ENCODE measurements at regions not wholly inside any gene's neighbourhood (a gene's known extent, or its start where the extent isn't known, plus 50 kb on each side); places are given as distances from the start of the nearest gene placed in this dataset.
"Not testable (repeated sequence)": the region's sequence is repeated elsewhere in the genome, so short reads cannot be mapped to it uniquely, and the experiment has no call there.

DNA sequence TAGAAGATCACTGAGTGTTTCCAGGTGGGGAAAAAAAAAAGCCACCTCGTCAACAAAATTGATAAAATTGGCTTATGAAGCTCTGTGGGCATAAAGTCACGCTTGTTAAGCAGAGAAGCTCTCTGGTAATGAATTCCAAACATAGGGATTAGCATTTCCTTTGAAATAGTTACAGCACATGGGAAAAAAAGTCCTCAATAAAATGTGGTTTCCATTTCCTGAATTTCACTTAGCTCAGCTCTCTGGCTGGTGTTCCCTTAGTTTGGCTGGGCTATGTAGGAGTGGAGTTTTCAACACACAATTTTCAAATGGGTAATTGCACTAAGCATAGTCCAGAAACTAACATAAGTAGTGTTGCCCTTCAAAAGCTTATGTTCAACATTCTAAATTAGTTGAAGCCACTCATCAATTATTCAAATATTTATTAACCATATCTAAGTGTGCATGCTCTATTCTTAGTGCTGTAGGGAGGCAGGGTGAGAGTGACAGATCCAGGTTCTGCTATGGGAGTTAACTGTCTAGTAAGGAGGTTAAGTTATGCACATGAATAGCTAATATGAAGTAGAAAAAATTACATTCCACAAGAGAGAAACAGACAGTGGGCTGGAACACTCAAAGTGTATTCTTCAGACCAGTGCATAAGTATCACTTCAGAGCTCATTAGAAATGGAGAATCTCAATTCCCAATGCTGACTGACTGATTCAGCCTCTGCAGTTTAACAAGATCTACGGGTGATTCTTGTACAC lies 445.7 kb downstream of the SMARCA1 start:
- DNase-seq = no peak

DNA sequence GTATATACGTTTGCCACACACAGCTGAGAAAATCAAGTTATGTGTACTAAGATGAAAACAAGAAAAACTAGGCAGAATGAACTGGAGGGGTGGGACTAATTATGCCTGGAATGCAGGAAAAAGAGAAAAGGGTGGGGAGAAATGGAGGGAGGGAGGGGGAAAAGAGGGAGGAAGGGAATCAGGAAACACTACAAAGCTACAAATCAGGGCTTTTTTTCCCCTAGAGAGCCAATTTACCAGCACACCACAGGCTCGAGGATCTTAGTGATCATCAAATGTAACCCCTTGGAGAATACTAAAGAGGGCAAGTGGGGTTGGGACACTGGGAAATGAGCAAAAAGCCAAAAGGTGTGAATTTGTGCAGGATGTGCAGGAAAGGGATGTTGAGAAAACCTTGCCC lies 451.9 kb downstream of the SMARCA1 start:
- no peak for DNase-seq

DNA sequence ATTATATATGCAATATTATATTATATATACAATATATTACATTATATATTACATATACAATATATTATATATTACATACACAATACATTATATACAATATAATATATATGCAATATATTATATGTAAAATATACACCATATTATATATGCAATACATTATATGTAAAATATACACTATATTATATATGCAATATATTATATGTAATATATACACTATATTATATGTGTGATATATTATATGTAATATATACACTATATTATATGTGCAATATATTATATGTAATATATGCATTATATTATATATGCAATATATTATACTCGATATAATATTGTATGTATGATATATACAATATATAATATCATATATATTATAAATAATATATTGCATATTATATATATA lies 457.4 kb downstream of the SMARCA1 start:
- DNase-seq = no peak

DNA sequence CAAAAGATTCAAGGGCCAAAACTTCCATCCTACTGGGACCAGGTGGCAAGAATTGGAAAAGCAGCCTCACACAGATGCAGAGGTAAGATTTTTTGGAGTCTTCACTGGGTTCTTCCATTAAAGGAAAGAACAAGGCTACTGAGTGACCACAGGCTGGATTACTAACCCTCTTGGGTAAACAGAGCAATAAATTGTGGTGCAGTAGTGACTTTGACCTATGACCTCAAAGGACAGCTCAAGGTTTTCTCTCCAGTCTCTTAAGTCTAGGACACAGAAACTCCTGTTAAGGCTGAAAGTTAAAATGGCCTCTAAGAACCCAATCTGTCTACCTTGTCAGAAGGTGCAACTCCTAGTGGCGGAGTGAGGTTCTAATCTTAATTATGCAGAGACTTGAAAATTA lies 464.9 kb downstream of the SMARCA1 start:
- DNase-seq = no peak

DNA sequence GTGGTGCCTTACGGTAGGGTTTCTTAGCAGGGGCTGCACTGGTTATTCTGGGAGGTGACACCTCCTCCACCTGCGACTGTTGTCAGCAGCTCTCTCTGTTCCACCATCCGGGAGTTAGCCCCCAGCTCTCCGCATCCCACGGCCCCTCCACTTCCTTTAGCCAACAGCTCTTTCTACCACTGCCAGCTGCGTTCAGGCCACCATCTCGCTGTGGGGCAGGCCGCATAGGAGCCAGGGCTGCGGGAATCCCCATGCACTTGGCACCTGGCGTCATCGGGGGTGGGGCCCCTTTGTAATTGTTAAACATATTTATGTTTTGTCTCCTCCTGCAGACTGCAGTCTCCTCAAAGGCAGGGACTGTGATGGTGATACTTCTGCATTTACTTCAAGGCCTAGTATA lies 480.2 kb downstream of the SMARCA1 start:
- no peak for DNase-seq

DNA sequence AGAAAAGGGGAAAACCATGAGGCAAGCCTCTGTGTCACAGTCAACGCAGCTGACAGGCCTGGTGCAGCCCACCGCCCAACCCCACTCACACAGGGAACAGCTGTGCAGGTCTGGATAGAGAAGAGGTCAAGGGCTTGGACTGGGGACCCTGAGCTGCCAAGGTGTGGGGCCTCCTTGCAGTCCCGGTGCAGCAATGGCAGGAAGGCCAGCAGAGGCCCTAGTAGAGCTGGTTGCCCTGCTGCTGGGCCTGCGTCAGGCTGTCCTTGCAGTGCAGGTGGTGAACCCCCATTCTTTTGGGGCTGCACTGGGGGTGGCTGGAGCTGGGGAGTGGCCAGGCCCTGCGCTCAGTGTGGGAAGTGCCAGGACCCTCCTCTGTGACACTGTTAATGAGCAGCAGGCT lies 482.0 kb downstream of the SMARCA1 start:
- DNase-seq = no peak

DNA sequence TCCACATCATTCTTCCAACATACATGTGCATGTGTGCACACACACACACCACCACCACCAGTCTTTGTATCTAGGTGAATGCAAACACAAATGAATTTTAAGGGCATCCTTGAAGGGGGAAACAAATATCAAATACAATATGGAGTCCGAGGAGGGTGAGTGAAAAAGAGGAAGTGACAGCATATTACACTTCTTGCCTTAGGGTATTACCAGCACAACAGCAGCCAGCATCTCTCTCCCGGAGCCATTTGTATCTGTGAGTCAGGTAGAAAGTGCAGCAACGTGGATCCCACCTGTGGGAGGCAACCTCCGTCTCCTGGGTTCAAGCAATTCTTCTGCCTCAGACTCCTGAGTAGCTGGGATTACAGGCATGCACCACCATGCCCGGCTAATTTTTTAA lies 483.2 kb downstream of the SMARCA1 start:
- DNase-seq = no peak

DNA sequence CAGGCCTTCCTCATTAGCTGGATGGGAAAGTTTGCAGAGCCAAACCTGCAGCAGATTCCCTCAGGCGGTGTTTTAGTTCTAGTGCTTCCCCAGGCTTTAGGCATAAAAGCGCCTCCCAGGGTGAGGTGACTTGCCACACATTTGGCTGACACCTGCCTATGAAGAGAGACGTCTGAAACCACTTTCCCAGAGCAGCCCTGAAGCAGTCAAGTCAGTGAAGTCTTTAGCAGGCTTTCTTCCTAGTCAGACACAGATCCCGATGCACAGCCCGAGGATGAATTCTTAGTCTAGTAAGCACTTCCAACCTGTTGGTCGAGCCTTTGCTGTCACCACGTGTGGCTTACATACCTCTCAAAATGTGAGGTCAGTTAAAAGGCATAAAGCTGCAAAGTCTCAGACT lies 484.1 kb downstream of the SMARCA1 start:
- no peak for DNase-seq

DNA sequence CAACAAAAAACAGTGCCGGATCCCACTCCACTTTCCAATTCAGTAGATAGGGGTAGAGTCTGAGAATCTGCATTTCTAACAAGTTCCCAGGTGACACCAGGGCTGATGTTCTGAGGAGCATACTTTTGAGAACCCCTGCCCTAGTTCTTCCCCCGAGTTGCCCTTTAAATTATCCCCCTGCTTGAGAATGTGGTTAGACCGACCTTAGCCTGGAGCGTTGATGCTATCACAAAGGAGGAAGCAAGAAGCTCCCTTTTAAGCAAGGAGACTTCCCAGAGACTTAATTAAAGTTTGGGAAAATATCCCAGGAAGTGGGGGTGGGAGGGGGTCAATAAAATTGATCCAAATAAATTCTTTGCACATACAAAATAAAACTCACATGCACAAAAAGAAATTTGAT lies 485.9 kb downstream of the SMARCA1 start:
- no peak for DNase-seq

DNA sequence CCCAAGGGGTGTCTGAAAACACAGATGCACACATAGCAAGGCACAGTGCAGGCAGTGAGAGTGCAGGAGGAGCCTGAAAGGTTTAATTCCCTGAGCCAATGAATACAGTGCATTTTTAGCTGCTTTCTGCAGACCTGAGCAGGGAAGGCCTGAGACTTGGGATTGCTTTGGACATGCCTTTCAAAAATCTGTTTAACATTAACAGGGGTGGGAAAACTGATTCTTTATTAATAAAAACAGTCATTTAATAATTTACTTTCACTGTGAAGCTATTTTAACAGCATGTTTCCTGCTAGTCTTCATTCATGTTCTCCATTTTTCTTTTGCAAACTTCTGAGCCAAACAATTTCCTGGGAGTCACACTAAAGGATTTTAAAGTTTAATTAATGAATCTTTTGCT lies 488.1 kb downstream of the SMARCA1 start:
- no peak for DNase-seq

DNA sequence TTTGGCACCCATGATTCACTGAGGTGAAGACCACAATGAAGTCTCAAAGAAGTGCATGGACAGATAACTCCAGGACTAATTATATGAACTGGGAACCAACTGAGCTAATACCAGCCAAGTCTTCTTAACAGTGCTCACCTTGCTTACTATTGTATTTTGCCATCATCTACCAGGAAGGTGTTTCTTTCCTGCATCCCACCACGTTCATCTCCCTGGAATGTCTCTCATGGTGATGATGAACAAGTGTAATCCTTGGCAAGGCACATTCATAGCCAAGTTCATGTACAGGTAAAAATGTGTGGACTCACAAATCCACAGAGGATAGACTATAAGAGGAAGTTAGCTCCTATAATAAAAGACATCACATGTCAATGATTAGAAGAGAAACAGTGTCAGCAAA lies 489.1 kb downstream of the SMARCA1 start:
- DNase-seq = no peak

DNA sequence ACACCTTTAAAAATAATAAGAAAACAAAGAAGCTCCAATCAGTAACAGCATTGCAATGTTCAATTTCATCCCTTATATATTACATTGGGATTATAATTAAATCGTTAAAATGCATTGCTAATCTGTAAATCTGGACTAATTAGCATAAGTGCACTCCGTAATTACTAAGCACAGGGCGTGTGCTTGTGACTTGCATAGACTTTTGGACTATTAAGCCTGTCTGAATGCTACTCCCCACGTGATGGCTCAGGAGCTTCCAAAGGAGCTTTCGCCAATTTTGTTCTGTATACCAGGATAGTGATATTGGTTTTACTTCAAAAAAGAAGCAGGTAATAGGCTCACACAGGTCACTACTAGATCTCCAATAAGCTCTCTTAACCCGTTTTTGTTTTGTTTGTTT lies 497.1 kb downstream of the SMARCA1 start:
- no peak for DNase-seq

DNA sequence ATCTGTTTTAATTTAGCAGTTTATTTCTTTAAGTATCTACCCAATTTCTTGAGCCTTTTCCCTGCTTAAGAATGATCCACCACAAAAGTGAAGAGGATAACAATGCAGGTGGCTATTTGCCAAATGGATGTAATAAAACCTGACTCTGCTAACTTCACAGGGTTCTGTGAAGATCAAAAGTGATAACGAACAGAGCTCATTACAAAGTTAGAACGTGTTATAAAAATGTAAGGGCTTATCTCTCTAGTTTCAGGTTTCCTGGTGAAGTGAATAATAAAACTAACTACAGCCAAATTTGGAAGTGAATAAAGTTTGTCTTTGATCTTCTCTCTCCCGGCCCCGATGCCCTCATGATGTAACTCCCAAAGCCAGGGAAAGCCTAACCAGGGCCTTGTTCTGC lies 497.9 kb downstream of the SMARCA1 start:
- DNase-seq = no peak

DNA sequence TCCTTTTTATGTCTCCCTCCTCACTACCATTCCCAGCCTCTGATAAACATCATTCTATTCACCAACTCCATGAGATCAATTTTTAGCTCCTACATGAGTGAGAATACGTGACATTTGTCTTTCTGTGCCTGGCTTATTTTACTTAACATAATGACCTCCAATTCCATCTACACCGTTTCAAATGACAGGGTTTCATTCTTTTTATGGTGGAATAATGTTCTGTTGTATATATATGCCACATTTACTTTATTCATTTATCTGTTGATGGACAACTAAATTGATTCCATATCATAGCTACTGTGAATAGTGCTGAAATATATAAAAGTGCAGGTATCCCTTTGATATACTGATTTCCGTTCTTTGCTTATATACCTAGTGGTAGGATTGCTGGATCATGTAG lies 503.9 kb downstream of the SMARCA1 start:
- no peak for DNase-seq

DNA sequence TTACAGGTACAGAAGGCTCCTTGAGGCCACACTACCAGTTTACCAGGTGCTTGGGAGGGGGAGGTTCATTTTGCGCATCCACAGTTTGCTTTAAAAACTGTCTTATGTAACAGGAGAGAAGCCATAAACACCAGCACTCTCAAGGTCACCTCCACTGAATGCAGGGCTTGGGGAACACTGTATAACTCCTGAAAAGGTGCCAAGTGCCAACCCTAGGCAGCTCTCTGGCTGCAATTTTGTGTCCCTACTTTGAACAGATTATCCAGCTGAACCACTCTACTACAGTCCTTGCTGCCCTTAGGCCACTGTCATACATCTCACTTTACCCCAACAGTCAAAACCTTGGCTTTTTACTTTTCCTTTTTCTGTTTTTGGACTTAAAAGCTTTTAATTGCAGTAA lies 507.9 kb downstream of the SMARCA1 start:
- no peak for DNase-seq

DNA sequence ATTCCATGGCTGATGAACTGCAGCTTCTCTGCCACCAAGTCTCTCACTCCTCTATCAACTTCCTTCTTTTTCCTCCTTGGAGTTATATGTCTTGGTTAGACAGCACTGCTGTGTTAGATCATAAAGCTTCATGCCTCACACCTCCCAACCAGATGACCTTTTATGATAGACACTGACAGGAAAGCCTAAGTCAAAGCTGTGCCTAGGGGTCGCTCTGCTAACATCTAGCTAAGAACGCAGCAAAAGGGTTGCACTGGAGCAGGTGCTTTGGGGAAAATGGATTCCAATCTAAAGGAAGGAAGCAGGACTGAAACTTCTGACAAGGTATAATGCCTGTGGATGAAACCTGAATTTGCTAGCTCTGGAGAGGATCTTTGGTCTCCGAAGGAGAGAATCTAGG lies 509.7 kb downstream of the SMARCA1 start:
- DNase-seq = no peak

DNA sequence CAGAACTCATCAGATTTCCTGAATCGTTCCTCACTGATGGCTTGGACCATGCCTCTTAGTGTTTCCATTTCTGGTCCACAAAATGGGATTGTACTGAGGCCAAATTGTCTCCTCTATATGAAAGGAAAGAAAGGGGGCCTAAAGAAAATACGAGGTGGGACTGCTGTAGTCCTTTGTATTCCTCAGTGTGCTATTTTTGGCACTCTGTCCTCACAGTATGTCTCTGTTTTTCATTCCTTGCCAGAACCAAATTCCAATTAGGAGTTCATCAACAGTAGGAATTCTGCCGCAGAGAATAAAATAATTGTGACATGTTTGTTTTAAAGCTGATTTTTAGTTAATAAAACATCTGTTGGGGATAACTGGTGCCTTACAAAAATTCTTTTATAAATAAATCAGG lies 515.7 kb downstream of the SMARCA1 start:
- DNase-seq = no peak

DNA sequence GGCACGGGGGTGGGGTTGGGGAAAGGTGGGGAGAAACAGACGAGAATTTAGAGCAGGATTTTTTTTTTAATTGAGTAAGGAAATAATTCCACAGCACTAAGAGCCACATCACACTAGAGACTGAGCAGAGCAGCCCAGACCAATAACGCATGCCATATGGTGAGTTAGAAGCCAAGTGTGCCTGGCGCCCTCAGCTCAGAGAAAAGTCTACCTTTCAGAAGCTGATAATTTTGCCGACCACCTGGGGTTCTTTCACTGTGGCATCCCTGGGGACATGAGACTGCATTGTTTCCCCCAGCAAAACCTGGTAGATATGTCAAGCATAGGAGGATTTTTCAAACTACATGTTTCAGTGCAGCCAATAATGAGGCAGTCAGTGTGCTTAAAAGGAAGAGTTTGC lies 516.8 kb downstream of the SMARCA1 start:
- DNase-seq = no peak

DNA sequence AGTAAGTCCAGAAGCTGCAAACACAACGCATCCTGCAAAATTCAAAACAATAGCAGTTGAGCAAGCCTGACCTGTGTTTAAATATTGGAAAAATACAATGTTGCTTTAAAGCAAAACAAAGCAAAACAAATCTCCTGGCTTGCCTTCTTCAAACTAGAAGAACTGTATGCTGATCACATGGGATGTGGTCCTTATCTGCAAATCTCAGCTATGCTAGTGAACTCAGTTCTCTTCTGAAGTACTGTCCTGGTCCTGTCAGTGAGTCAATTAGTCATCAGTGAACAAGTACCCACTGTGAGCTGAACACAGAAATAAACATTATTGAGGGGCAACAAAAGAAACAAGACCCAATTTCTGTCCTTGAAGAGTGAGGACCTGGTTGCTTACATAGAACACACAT lies 522.5 kb downstream of the SMARCA1 start:
- DNase-seq = no peak

DNA sequence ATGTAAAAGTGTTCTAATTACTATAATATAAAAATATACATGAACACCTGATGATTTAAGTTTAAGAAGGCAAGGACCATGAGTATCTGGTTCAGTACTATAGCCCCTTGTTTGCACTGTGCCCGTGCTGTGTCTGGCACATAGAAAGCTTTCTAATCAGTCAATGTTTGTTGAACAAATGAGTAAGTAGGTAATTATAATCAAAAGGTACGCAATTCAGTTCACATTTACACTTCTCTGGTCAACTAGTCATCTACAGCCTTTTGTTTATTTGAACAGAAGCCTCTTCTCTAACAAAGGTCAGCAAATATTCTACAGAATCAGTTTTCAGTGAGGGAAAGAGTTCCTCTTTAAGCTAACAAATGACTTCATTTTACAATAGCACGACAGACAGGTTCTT lies 523.3 kb downstream of the SMARCA1 start:
- DNase-seq = no peak

DNA sequence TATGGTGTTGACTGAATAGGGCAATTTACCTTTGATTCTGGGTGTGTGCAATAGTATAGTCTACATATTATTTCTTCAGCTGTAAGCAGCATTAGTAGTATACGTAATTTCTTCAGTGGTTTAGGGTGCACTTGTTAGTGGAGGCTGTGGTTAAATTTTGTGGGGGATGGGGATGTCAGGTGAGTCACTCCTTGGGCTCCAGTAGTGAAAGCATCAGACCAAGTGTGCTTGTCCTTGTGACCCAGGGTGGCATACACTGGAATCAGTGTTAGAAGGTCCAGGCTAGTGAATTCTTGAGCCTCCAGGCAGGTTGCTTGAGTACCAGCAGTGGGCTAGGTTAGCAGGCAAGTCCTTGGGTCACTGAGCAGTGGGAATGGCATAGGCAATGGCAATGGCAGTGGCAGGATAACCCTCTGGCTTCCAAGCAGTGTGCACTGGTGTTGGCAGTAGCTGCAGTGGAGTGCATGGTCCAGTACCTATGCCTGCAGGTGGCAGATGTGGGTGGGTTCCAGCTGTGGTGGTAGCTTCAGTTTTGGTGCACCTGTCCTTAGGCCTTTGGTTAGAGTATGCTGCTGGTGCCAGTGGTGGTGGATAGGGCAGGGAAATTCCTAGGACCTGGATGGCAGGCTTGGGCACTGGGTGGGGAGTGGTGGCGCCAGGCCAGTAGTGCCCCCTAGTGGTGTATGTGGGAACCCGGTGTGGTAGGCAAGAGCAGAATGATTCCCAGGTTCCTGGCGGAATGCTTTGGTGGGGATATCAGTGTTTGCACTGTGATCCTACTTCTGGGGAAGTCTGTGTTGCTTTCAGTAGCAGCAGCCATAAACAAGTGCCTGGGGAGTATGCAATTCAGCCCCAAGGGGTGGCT lies 531.0 kb downstream of the SMARCA1 start:
- DNase-seq = no peak

DNA sequence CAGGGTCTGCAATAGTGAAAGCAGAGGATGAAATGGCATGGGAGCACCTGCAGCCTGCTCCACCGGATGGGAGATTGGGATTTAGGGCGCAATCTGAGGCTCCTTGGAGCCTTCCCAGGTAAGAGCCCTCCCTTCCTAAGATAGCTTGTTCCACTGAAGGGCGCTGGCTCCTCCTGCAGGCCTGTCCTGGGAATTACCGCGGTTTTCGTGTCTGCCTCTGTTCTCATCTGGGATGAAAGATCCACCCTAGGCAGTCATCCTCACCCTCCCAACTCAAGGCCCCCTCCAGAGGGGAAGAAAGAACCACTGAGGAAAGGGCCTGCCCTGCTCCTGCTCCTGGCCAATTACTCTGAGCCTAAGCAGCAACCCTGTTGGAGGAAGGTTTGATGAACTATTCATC lies 547.5 kb downstream of the SMARCA1 start:
- no peak for DNase-seq

DNA sequence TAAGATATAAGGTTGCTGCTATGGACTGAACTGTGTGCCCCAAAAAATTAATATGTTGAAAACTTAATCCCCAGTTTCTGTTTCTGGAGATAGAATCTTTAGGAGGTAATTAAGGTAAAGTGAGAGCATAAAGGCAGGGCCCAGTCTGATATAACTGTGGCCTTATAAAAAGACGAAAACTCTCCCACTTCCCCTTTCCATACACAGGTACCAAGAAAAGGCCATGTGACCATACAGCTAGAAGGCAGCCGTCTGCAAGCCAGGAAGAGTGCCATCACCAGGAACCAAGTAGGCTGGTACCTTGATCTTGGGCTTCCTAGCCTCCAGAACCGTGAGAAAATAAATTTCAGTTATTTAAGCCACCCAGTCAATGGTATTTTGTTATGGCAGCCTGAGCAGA lies 550.3 kb downstream of the SMARCA1 start:
- no peak for DNase-seq

DNA sequence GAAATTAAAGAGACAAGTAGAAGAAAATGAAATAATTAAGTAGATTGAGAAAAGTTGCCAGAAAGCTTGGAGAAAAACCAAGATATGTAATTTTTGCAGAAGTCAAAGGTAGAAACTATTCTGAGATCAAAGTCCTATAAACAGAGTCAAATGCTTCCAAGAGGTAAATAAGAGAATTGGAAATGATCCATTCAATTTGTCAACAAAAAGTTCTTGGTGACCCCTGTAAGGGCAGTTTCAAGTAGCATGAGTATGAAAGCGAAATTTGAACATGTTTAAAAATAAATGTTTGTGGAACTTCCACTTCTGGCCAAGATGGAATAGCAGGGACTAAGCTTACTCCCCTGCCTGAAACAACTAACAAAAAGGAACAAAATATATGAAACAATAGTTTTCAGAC lies 562.0 kb downstream of the SMARCA1 start:
- DNase-seq = no peak

DNA sequence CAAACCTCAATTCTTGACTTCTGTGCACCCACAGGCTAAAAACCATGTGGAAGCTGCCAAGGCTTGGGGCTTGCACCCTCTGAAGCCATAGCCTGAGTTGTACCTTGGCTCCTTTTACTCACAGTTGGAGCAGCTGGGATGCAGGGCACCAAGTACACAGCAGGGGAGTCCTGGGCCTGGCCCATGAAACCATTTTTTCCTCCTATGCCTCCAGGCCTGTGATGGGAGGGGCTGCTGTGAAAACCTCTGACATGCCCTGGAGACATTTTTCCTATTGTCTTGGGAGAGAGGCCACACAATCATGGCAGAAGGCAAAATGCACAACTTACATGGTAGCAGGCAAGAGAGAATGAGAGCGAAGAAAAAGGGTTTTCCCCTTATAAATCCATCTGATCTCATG lies 568.6 kb downstream of the SMARCA1 start:
- DNase-seq = not testable (repeated sequence)
